HepG2 (cell line): ENCODE measurements at regions not wholly inside any gene's neighbourhood (a gene's known extent, or its start where the extent isn't known, plus 50 kb on each side); places are given as distances from the start of the nearest gene placed in this dataset.

Experiments used
- ATAC-seq: fragments of 200-7000 bp; cut with Tn5 transposase; 3 replicates; pipeline ENCODE4 v1.9.1; 2020; ENCODE audit warnings: mild to moderate bottlenecking, moderate library complexity
- BruUV-seq: library from RNA; stranded (reverse); fragments of 400-500 nt; replicated peaks from 2 replicates; lab custom pipeline; 2021; lab: Mats Ljungman, UMichigan
- CTCF ChIA-PET: fragments of 300-600 bp; formaldehyde crosslinking; extraction: SDS; loops from one replicate; lab custom pipeline; 2021; ENCODE audit warnings: low total read pairs, inconsistent platforms, low intra/inter-chr PET ratio; lab: Yijun Ruan, JAX
- POLR2A ChIA-PET: fragments of 350-600 bp; sonication (Branson Sonifier 250); formaldehyde crosslinking; loops from one replicate; lab custom pipeline; 2020; ENCODE audit warnings: antibody characterized with exemption, inconsistent platforms; lab: Yijun Ruan, JAX
- DNase-seq: peaks from one replicate; pipeline ENCODE4 v3.0.0-alpha.2; 2015; ENCODE audit warnings: low spot score
- FAIRE-seq: peaks from 3 replicates; lab custom pipeline; 2011; peaks lifted over from hg19 to GRCh38; lab: Jason Lieb, UNC
- H2AFZ ChIP-seq: one replicate; pipeline ENCODE4 v1.6.1; 2011; ENCODE audit warnings: low read length, inconsistent platforms
- H3K27ac ChIP-seq: fragments of 300-600 bp; 3 replicates; pipeline ENCODE4 v1.8.0; 2011; ENCODE audit warnings: mixed run types, mild to moderate bottlenecking, mixed read lengths, low read length, inconsistent platforms; ENCODE audit not compliant: insufficient read depth; ENCODE audit errors: extremely low read length
- H3K27me3 ChIP-seq, 2 experiments: fragments of 200-600 bp in 1 of 2; 2 replicates in 1 of 2; 3 replicates in 1 of 2; pipeline versions ENCODE4 v1.6.0 to v1.8.0; 2011; ENCODE audit warnings: low read length in 2 of 2, mild to moderate bottlenecking in 2 of 2, moderate library complexity in 2 of 2, inconsistent platforms in 1 of 2; ENCODE audit not compliant: insufficient read depth in 2 of 2, control insufficient read depth in 1 of 2
- H3K36me3 ChIP-seq, 2 experiments: fragments of 200-600 bp in 1 of 2; replicated peaks in 1 of 2; 2 replicates in 1 of 2; 3 replicates in 1 of 2; pipeline versions ENCODE4 v1.5.1 to v1.8.0; 2011; ENCODE audit warnings: low read length in 2 of 2, inconsistent platforms in 1 of 2; ENCODE audit not compliant: insufficient read depth in 2 of 2, control insufficient read depth in 1 of 2
- H3K4me1 ChIP-seq: 2 replicates; pipeline ENCODE4 v1.5.1; 2012; ENCODE audit warnings: low read length, inconsistent platforms; ENCODE audit not compliant: insufficient read depth
- H3K4me2 ChIP-seq: 2 replicates; pipeline ENCODE4 v1.6.0; 2011; ENCODE audit warnings: low read depth, low read length, inconsistent platforms
- H3K4me3 ChIP-seq, 3 experiments: fragments of 200-600 bp in 1 of 3; sonication (generic), shearing (Covaris generic) in 1 of 3; replicated peaks in 1 of 3; 2 replicates each; pipeline ENCODE4 v1.5.1; 2011 to 2016; ENCODE audit warnings: low read length in 3 of 3, inconsistent platforms in 2 of 3, low read depth in 2 of 3, mild to moderate bottlenecking in 2 of 3, control low read depth in 1 of 3, mixed read lengths in 1 of 3; ENCODE audit not compliant: insufficient read depth in 1 of 3
- H3K79me2 ChIP-seq: one replicate; pipeline ENCODE4 v1.6.1; 2011; ENCODE audit warnings: low read length, inconsistent platforms; ENCODE audit not compliant: insufficient read depth
- H3K9ac ChIP-seq: 2 replicates; pipeline ENCODE4 v1.6.0; 2011; ENCODE audit warnings: mild to moderate bottlenecking, low read depth, low read length, inconsistent platforms; ENCODE audit not compliant: insufficient read depth
- H3K9me3 ChIP-seq: 2 replicates; pipeline ENCODE4 v1.5.1; 2012; ENCODE audit warnings: mild to moderate bottlenecking, low read length
- H4K20me1 ChIP-seq: 2 replicates; pipeline ENCODE4 v1.6.0; 2011; ENCODE audit warnings: inconsistent platforms, mild to moderate bottlenecking, low read length, moderate library complexity; ENCODE audit not compliant: insufficient read depth
- ARNT2 ChIP-seq: sonication (generic); formaldehyde crosslinking; IDR thresholded peaks from 2 replicates; pipeline ENCODE4 v1.8.0; 2022; ENCODE audit warnings: mild to moderate bottlenecking, low read depth, missing genetic modification reagents, moderate library complexity
- HES4 ChIP-seq: sonication (generic); formaldehyde crosslinking; IDR thresholded peaks from 2 replicates; pipeline ENCODE4 v1.9.0; 2021; ENCODE audit warnings: mild to moderate bottlenecking, missing genetic modification reagents, borderline replicate concordance
- MAFF ChIP-seq: IDR thresholded peaks from 2 replicates; pipeline ENCODE4 v1.6.1; 2011; ENCODE audit warnings: low read depth, low read length, improper control_type of control experiment
- MAFK ChIP-seq, 2 experiments: IDR thresholded peaks in 1 of 2; conservative IDR thresholded peaks in 1 of 2; 2 replicates each; pipeline ENCODE4 v1.6.1; 2011; ENCODE audit warnings: improper control_type of control experiment in 2 of 2, low read length in 2 of 2
- ZNF142 ChIP-seq: sonication (generic); formaldehyde crosslinking; IDR thresholded peaks from 2 replicates; pipeline ENCODE4 v1.4.0; 2020; ENCODE audit warnings: missing genetic modification reagents
- WGBS: methylation state at CpG from one replicate; pipeline ENCODE4 v1.1.6; 2017; ENCODE audit warnings: low lambda C conversion rate; 5-methylcytosine and 5-hydroxymethylcytosine counted together
- in situ Hi-C: cut with HindIII; loops from 2 replicates; pipeline ENCODE4 v1.10.0; 2017; ENCODE audit warnings: low pct_unique_long_range_greater_than_20kb; ENCODE audit not compliant: extremely low pct_ligation_motif_present
- intact Hi-C: fragments of 100-400 bp; cut with micrococcal nuclease; formaldehyde crosslinking; loops from one replicate; pipeline ENCODE4 v1.10.0; 2022; ENCODE audit not compliant: unreplicated experiment

DNA sequence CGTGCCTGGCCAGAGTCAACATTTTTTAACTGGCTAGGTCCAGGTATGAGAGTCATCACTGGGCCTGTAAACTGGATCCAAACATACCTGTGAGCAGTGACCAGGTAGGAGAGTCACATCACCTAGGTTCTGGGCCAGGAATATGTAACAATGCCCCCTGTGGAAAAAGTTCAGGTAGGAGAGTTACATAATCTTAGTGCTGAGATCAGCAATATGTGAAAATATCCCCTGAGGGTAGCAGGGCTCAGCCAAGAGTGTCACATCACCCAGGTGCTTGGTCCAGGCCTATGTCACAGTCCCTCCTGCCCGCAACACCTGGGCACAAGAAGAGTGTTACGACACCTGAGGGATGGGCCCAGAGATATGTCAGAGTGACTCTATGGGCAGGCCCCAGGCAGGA is 2104.7 kb downstream of the TP53TG3F start:
- Histone ChIP-seq H3K9ac (no peak overlapping the region), H3K4me3 (no peak overlapping the region), H3K36me3 (no peaks in the 10 kb centered on the region), H3K79me2 (no peaks in the 10 kb centered on the region), H4K20me1 (no peaks in the 10 kb centered on the region), H3K4me1 (no peaks in the 10 kb centered on the region), H3K27me3 (no peaks in the 10 kb centered on the region), H2AFZ (no peak overlapping the region), H3K27ac (no peak overlapping the region), H3K9me3 (peaks cover 99% of the 10 kb centered on the region), H3K4me2 (no peak overlapping the region)
- no peak for TF ChIP-seq HES4 (CRISPR knock-in tag)
- peak; percentile 90 to 93 for TF ChIP-seq MAFK (conservative IDR thresholded peaks at IDR 0.05 in 1 of 2, IDR thresholded peaks at IDR 0.05 in 1 of 2; ENCODE audit: low read length in 2 of 2)
- no peak for TF ChIP-seq ZNF142 (CRISPR knock-in tag)
- peak; percentile 85 for TF ChIP-seq MAFF
- no peak for TF ChIP-seq ARNT2 (CRISPR knock-in tag)
- no peak for FAIRE-seq
- no peak for DNase-seq
- intact Hi-C loops = no loop called here
- POLR2A ChIA-PET = no interaction called here
- no peak for ATAC-seq
- CTCF ChIA-PET = no interaction called here
- WGBS = 63% methylated on average over 3 of the region's 3 CpGs
- no TSS peak for BruUV-seq
- in situ Hi-C loops = no loop called here
